ENCODE measurements at regions not wholly inside any gene's neighbourhood (a gene's known extent, or its start where the extent isn't known, plus 50 kb on each side); places are given as distances from the start of the nearest gene placed in this dataset.
"Not testable (repeated sequence)": the region's sequence is repeated elsewhere in the genome, so short reads cannot be mapped to it uniquely, and the experiment has no call there.

DNA sequence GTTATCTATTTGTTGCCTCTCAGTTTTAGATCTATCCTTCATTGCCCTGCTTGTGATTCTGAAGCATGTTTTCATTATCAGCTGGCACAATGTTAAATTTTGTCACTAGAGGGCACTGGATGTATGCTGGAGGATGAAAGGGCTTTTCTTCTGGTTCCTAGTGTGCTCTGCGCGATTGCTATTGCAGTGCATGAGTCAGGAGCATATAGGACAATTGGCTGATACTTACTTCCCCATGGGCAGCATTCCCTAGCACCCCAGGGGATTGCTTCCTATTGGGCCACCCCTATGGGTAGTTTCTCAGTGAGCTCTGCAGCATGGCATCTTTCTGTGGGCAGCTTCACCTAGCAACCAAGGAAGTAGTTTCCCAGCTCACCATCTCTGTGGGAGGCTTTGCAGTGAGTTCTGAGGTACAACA, 280.3 kb upstream of the SYNCRIP start:
- DNase-seq, result peak; percentile 39

- DNase-seq, result no peak
Observed at GRCh38 chr6:85920782-85921181, 278.1 kb upstream of the SYNCRIP start.

DNA sequence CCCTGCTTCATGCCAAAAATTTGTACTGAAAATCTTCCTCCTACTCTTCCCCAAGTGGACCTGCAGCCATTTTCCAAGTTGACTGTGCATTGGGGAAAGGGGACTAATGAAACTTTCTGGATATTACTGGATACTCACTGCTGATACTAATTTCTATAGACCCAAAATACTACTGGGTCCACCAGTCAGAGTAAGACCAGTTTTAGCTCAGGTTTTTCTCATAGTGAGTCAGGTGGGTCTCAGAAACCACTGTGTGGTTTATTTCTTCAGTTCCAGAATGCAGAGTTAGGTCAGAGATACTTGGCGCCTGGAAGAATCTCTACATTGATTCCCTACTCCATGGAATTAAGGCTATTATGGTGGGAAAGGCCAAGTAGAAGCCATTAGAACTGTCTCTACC, 274.8 kb upstream of the SYNCRIP start:
- DNase-seq, result no peak

- DNase-seq, result no peak
Observed at GRCh38 chr6:85913001-85913400, 270.3 kb upstream of the SYNCRIP start.

- no peak for DNase-seq
Observed at GRCh38 chr6:85912582-85912981, 269.9 kb upstream of the SYNCRIP start.

GRCh38 chr6:85911067-85911466, 268.4 kb upstream of the SYNCRIP start:
- no peak for DNase-seq

- not testable (repeated sequence) for DNase-seq
Observed at GRCh38 chr6:85908120-85908519, 265.4 kb upstream of the SYNCRIP start.

GRCh38 chr6:85892346-85892745, 249.7 kb upstream of the SYNCRIP start:
- no peak for DNase-seq

GRCh38 chr6:85887461-85887860, 244.8 kb upstream of the SYNCRIP start:
- DNase-seq, result no peak

- no peak for DNase-seq
Observed at GRCh38 chr6:85868685-85869084, 226.0 kb upstream of the SYNCRIP start.

DNA sequence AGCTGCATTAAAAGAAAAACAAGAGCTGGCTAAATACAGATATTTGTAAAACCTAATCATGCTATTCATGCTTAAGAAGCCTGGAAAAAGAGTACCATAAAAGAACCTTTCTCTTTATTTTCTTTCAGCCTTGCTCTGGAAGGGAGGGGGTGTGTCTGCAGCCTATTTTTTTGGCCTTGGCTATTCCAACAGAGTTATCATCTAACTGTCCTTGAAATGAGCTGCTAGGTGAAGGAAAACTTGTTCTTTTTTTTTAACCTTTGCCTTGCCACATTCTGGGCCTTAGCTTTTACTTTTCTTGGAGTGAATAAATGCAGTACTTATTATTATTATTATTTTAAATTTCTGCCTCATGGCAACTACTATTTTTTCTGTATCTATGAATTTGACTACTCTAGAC, 224.9 kb upstream of the SYNCRIP start:
- no peak for DNase-seq

DNA sequence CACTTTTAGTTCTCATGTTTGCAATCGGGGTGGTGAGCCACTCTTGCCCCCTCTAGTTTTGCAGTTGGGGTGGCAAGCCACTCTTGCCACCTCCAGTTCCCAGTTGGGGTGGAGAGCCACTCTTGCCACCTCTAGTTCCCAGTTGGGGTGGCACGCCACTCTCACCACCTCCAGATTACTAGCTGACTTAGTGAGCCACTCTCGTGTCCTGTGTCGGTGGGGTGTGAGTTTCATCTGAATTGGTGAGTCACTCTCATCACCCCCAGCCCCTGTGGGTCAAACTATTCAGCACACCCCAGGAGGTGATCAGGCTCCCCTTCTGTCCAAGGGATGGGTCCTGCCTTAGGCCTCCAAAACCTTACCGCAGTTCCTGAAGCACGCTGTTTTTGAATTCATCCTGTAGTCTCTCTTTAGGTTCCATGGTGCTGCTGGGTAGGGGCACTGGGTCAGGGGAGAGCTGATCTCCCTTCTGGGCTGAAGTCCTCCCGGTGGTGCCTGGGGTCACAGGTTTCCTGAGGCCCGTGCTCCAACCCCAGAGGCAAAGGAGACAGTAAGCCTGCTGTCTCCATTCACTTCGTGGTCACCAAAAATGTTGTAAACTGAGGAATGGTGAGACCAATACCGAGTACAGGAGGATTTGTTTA, 224.2 kb upstream of the SYNCRIP start:
- no peak for DNase-seq

DNA sequence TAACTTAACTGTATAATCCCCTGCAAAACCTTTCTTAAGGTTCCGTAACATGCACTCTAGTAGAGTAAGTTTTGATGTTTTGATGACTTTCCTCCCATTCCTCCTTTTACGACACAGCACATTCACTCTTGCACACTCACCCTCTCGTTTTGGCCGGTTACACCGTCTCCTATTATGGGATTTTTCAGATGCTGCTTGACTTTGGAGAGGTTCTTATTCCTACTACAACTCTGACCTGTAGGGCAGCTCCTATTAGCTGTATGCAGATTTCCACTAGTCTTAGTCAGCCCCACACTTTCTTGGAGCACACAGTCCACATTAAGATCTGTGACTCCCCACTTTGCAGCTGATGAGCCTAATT, 223.7 kb upstream of the SYNCRIP start:
- DNase-seq, result peak; percentile 21

- peak; percentile 43 for DNase-seq
Observed at GRCh38 chr6:85865420-85866369, 223.0 kb upstream of the SYNCRIP start.

GRCh38 chr6:85864453-85865401, 222.0 kb upstream of the SYNCRIP start:
- peak; percentile 6 for DNase-seq

- DNase-seq, result no peak
Observed at GRCh38 chr6:85856235-85856634, 213.5 kb upstream of the SYNCRIP start.

- DNase-seq, result not testable (repeated sequence)
Observed at GRCh38 chr6:85838351-85839119, 195.8 kb upstream of the SYNCRIP start.

- DNase-seq, result no peak
Observed at GRCh38 chr6:85828973-85829372, 186.3 kb upstream of the SYNCRIP start.

- DNase-seq, result no peak
Observed at GRCh38 chr6:85826997-85827396, 184.3 kb upstream of the SYNCRIP start.

GRCh38 chr6:85824329-85824728, 181.6 kb upstream of the SYNCRIP start:
- no peak for DNase-seq

DNA sequence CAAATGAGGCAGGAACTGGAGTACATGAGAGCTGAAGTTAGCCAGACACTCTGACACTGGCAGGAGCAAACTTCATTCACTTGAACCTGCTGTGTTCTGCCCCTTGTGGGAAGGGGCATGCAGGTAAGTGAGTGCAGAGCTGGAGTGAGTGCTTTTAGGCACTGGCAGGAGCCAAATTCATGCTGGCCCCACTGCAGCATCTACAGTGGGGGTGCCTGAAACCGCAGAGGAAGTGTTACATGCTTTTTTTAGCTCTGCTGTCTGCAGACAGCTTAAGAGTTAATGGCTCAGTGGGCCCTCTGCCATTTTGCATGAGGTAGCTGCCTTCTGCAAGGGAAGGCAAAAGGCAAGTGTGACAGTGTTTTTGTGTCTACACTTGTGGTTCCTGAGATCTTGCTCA, 167.9 kb upstream of the SYNCRIP start:
- no peak for DNase-seq

- no peak for DNase-seq
Observed at GRCh38 chr6:85803721-85804120, 161.0 kb upstream of the SYNCRIP start.
